HG03066 (cell line): ENCODE measurements at regions not wholly inside any gene's neighbourhood (a gene's known extent, or its start where the extent isn't known, plus 50 kb on each side); places are given as distances from the start of the nearest gene placed in this dataset.

Experiments
- ATAC-seq: cut with Tn5 transposase; IDR thresholded peaks from one replicate; pipeline ENCODE4 v1.9.1; 2021; ENCODE audit warnings: low read depth; ENCODE audit not compliant: unreplicated experiment

- no peak for ATAC-seq
These were observed 210.8 kb downstream of the GRIN2B start for GRCh38 chr12:13770576-13770975.

DNA sequence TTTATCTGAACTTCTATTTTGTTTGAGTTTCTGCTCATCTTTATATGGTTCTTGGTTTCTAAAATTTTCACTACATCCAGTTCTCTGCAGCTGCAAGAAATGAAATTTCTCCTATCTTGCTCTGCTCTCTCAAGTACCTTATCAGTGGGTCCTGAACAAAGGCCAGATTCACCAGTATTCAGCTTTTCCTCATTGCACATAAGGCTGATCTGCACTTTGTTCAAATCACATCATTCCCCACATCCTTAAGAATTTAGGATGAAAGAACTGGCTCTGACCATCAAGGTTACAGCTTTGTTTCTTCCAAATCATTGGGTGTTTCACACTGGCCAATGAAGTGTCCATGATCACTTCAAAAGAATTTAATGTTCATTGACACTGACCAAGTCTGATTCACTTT lies 211.4 kb downstream of the GRIN2B start:
- ATAC-seq, result no peak

GRCh38 chr12:13769273-13769672 lies 212.1 kb downstream of the GRIN2B start:
- ATAC-seq, result no peak

DNA sequence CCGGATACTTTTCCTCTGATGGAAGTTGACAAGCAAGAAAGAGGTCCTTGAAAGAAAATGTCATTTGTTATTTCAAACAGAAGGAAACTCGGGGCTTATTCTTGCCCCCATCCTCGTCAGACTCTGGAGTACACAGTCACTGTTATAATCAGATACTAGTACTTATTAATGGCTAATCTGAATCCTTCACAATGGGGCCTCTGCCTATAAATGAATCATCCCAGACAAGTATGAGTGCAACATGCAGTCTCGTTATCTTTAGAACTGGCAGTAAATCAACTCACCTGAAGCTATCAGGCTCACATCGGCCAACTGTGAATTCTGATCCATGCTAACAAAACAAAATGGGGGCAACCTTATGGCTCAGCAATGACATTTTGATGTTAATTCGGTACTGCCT lies 216.7 kb downstream of the GRIN2B start:
- no peak for ATAC-seq

GRCh38 chr12:13749389-13749788 lies 232.0 kb downstream of the GRIN2B start:
- ATAC-seq, result no peak

GRCh38 chr12:13745111-13745860 lies 236.1 kb downstream of the GRIN2B start:
- no peak for ATAC-seq

GRCh38 chr12:13744561-13744960 lies 236.8 kb downstream of the GRIN2B start:
- no peak for ATAC-seq

- ATAC-seq, result no peak
These were observed 241.3 kb downstream of the GRIN2B start for GRCh38 chr12:13740149-13740545.

GRCh38 chr12:13735734-13736133 lies 245.7 kb downstream of the GRIN2B start:
- ATAC-seq, result no peak

DNA sequence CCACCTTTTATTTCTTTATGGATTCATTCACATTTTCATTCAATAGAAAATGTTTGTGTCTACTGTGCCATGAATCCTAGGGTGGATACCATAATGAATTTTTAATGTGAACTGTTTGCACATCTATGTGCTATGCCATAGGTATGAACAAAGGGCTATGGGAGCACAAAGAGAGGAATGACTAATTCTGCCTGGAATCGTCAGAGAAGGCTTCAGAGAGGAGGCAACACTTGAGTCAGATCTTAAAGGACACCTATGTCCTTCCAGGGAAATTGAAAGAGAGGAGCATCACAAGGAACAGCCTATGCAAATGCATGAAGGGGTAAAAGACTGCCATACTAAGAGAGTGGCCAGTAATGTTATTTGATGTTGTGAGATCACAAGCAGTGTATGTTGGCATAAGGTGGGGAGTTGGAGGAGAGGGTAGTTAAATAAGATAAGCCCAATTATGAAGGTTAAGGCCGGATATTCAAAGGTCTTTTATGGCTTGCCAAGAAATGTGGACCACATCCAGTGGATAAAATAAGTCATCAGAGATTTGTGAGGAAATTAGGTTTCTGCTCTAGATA lies 246.7 kb downstream of the GRIN2B start:
- ATAC-seq, result no peak

DNA sequence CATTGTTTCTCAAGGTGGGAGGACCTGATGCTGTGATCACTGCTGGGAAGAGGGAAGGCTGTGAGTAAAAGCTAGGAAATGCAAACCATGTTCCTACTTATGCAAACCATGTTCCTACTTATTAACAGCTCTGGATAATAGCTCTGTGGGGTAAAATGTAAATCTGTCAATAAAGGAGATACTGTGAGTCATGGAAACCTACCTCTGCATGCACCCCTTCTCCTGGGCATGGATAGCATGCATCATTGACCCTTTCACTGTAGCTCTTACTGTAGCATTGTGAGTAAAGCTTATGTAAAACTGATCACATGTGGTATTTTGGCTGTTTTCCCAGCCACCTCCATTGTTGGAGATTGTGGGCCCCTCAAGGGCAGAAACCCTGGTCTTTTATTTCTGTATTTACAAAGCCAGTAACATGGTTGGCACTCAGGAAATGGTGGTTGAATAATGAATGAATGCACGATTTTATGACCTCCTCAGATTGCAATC lies 253.7 kb downstream of the GRIN2B start:
- no peak for ATAC-seq

DNA sequence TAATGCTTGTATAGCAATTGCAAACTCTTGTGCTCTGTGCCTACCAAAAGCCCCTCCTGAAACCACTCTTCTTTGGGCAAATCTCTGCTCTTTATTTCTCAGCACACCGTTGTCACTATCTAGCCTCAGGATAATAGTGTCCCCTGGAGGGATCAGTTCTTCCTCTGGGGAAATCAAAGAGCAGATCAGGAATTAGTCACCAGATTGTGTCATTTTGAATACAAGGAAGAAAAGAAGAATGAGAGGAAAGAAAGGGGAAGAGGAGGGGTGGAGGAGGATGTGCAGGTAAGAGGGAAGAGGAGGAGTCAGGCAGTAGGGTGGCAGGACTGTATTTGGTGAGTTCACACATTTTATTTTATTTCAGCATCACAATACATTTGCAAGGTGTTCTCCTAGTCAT lies 256.4 kb downstream of the GRIN2B start:
- no peak for ATAC-seq

GRCh38 chr12:13724136-13724535 lies 257.3 kb downstream of the GRIN2B start:
- ATAC-seq, result no peak

DNA sequence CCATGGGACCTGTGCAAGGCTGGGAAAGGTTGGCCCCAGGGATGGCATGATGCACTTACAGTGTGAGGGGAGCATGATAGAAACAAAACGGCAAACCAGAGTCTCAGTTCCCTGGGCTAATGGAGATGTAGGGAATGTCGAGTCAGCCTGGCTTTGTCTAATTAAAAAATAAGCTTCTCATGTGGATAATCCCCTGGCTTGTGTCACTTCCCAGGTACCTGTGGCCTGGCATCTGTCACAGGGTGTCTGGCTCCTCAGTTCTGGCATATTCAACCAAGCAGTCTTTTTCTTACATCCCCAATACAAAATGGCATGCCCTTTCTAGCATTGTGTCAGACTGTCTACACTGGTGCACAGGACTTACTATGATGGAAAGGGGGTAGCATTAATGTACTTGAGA lies 261.4 kb downstream of the GRIN2B start:
- ATAC-seq, result no peak

- no peak for ATAC-seq
These were observed 263.1 kb downstream of the GRIN2B start for GRCh38 chr12:13718271-13718670.

- no peak for ATAC-seq
These were observed 265.3 kb downstream of the GRIN2B start for GRCh38 chr12:13716119-13716518.

- ATAC-seq, result no peak
These were observed 267.6 kb downstream of the GRIN2B start for GRCh38 chr12:13713556-13714410.

GRCh38 chr12:13707829-13708228 lies 273.6 kb downstream of the GRIN2B start:
- ATAC-seq, result no peak

DNA sequence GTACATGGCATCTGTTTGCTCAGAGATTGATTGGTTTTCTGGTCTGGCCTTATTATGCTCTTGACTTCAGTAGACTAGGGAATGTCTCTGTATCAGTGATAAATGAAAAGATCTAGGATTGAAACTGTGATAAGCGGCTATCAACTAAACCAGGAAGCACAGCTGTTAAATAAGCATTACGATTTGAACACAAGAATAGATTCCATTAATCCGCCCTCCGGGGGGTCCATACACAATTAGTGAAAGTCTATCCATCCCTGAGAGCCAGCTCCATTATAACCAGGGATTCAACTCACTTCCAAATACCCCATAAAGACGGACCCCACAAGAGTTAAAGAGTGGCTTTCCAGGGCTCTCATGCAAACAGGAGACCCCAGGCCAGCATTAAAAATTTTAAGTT lies 279.0 kb downstream of the GRIN2B start:
- no peak for ATAC-seq

- no peak for ATAC-seq
These were observed 279.9 kb downstream of the GRIN2B start for GRCh38 chr12:13701502-13701901.

DNA sequence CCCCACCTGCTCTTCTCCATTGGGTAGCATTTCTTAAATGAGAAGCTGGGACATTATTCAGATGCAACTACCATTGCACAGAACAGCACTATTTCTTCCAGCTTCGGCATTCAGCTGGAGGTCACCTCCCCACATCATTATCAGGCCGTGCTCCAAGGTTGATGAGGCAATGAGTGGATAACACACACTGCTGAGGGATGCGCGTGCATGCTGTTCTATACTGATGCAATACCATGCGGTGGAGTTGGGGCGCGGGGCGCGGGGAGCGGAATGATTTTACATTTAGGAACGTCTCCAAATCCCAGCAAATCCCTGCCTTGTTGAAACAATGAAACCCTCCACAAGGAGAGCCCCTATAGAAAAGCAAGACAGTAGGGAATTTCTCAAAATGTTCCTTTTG lies 283.4 kb downstream of the GRIN2B start:
- ATAC-seq, result no peak
